ENCODE measurements at regions not wholly inside any gene's neighbourhood (a gene's known extent, or its start where the extent isn't known, plus 50 kb on each side); places are given as distances from the start of the nearest gene placed in this dataset.

- no TSS peak for BruUV-seq (replicated peaks)
- H2AFZ ChIP-seq (ENCODE audit: low read depth, low read length) = no peak overlapping the region
- no peak overlapping the region for H3K9ac ChIP-seq (replicated peaks; ENCODE audit: extremely low read depth, insufficient read depth, low read length)
- H3K27me3 ChIP-seq (ENCODE audit: control insufficient read depth in 2 of 2, insufficient read depth in 2 of 2, low read length in 2 of 2) = no peaks in the 10 kb centered on the region
- no peak overlapping the region for H3K4me3 ChIP-seq (replicated peaks in 1 of 3; ENCODE audit: insufficient read depth in 1 of 3, low read depth in 1 of 3, low read length in 3 of 3)
- no peak for TF ChIP-seq POLR2AphosphoS5 (IDR thresholded peaks at IDR 0.05; ENCODE audit: insufficient read depth, low read depth, low read length)
- TF ChIP-seq FOS (IDR thresholded peaks at IDR 0.05; ENCODE audit: borderline replicate concordance, insufficient read depth, low read length) = no peak
- no peak for TF ChIP-seq POLR2A (IDR thresholded peaks at IDR 0.05; ENCODE audit: low read depth, low read length)
- TF ChIP-seq MYC (IDR thresholded peaks at IDR 0.05; ENCODE audit: low read depth, low read length) = no peak
- TF ChIP-seq JUN (IDR thresholded peaks at IDR 0.05; ENCODE audit: borderline replicate concordance, insufficient read depth, insufficient read length, low read depth) = no peak
- no peak for TF ChIP-seq GATA2 (IDR thresholded peaks at IDR 0.05; ENCODE audit: insufficient read depth, insufficient read length, low read depth, low read length)
- TF ChIP-seq, protein P1, sequence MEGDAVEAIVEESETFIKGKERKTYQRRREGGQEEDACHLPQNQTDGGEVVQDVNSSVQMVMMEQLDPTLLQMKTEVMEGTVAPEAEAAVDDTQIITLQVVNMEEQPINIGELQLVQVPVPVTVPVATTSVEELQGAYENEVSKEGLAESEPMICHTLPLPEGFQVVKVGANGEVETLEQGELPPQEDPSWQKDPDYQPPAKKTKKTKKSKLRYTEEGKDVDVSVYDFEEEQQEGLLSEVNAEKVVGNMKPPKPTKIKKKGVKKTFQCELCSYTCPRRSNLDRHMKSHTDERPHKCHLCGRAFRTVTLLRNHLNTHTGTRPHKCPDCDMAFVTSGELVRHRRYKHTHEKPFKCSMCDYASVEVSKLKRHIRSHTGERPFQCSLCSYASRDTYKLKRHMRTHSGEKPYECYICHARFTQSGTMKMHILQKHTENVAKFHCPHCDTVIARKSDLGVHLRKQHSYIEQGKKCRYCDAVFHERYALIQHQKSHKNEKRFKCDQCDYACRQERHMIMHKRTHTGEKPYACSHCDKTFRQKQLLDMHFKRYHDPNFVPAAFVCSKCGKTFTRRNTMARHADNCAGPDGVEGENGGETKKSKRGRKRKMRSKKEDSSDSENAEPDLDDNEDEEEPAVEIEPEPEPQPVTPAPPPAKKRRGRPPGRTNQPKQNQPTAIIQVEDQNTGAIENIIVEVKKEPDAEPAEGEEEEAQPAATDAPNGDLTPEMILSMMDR (IDR thresholded peaks at IDR 0.05; ENCODE audit: extremely low read depth in 1 of 2, insufficient read depth in 1 of 2, low read depth in 1 of 2, low read length in 2 of 2) = no peak
- no peak for TF ChIP-seq EZH2 (IDR thresholded peaks at IDR 0.05; ENCODE audit: borderline replicate concordance, low read depth, low read length, severe bottlenecking)
- no peak for TF ChIP-seq MAX (IDR thresholded peaks at IDR 0.05; ENCODE audit: insufficient read depth, insufficient read length)
- dilution Hi-C loops (cut with MboI; ENCODE audit: extremely low pct_ligation_motif_present, low sequenced_read_pairs) = no loop called here
- intact Hi-C loops (cut with micrococcal nuclease) = no loop called here
- ChIA-PET POLR2A (no interaction called here), CTCF (no interaction called here)
- H3K9me1 ChIP-seq (replicated peaks; ENCODE audit: control insufficient read depth, extremely low read depth, insufficient read depth, low read length) = no peaks in the 10 kb centered on the region
- H4K20me1 ChIP-seq (replicated peaks; ENCODE audit: control insufficient read depth, extremely low read depth, insufficient read depth, low read length) = no peaks in the 10 kb centered on the region
- H3K36me3 ChIP-seq (ENCODE audit: control insufficient read depth in 2 of 2, extremely low read depth in 1 of 2, insufficient read depth in 2 of 2, low read length in 2 of 2) = no peaks in the 10 kb centered on the region
- DNase-seq (ENCODE audit: low read depth, low spot score) = no peak
- no peak overlapping the region for H3K27ac ChIP-seq (ENCODE audit: insufficient read depth, low read depth, low read length)
- H3K9me3 ChIP-seq (replicated peaks; ENCODE audit: control insufficient read depth, insufficient read depth, low read length) = no peaks in the 10 kb centered on the region
- no peak overlapping the region for H3K4me2 ChIP-seq (ENCODE audit: insufficient read depth, low read length)
- H3K4me1 ChIP-seq (ENCODE audit: control insufficient read depth, extremely low read depth, insufficient read depth, low read length) = no peaks in the 10 kb centered on the region
- no peaks in the 10 kb centered on the region for H3K79me2 ChIP-seq (ENCODE audit: control insufficient read depth, insufficient read depth, low read length)
- no peak for FAIRE-seq
Measured at GRCh38 chr5:67543720-67544270, 347.2 kb upstream of the CD180 start.

All from endothelial cell of umbilical vein (primary cell).